ENCODE measurements at regions not wholly inside any gene's neighbourhood (a gene's known extent, or its start where the extent isn't known, plus 50 kb on each side); places are given as distances from the start of the nearest gene placed in this dataset.

GRCh38 chr4:181588733-181589302 lies 654.4 kb upstream of the TENM3 start:
- TF ChIP-seq POLR2AphosphoS5 (IDR thresholded peaks at IDR 0.05; ENCODE audit: low read depth, low read length) (no peak), POLR2A (IDR thresholded peaks at IDR 0.05; ENCODE audit: borderline replicate concordance, extremely low read depth, insufficient read depth, insufficient read length) (no peak), CTCF (IDR thresholded peaks at IDR 0.05 in 2 of 3, conservative IDR thresholded peaks at IDR 0.05 in 1 of 3; ENCODE audit: borderline replicate concordance in 1 of 3, insufficient read depth in 1 of 3, low read depth in 2 of 3, low read length in 2 of 3) (no peak), CEBPB (IDR thresholded peaks at IDR 0.05; ENCODE audit: low read depth) (no peak), EZH2 (IDR thresholded peaks at IDR 0.05) (no peak), ATF3 (IDR thresholded peaks at IDR 0.05) (no peak), FOSL1 (IDR thresholded peaks at IDR 0.05; ENCODE audit: low read depth) (no peak)
- TF ChIP-seq, protein P1, sequence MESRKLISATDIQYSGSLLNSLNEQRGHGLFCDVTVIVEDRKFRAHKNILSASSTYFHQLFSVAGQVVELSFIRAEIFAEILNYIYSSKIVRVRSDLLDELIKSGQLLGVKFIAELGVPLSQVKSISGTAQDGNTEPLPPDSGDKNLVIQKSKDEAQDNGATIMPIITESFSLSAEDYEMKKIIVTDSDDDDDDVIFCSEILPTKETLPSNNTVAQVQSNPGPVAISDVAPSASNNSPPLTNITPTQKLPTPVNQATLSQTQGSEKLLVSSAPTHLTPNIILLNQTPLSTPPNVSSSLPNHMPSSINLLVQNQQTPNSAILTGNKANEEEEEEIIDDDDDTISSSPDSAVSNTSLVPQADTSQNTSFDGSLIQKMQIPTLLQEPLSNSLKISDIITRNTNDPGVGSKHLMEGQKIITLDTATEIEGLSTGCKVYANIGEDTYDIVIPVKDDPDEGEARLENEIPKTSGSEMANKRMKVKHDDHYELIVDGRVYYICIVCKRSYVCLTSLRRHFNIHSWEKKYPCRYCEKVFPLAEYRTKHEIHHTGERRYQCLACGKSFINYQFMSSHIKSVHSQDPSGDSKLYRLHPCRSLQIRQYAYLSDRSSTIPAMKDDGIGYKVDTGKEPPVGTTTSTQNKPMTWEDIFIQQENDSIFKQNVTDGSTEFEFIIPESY (IDR thresholded peaks at IDR 0.05; ENCODE audit: extremely low read depth, insufficient replicate concordance, low read length), result no peak

Measured in HCT116 (cell line).